ELR (cell line): ENCODE measurements at regions not wholly inside any gene's neighbourhood (a gene's known extent, or its start where the extent isn't known, plus 50 kb on each side); places are given as distances from the start of the nearest gene placed in this dataset.

ENCODE experiments used
- DNase-seq: peaks from one replicate; pipeline ENCODE4 v3.0.0-alpha.2; 2015; ENCODE audit warnings: low read depth

DNA sequence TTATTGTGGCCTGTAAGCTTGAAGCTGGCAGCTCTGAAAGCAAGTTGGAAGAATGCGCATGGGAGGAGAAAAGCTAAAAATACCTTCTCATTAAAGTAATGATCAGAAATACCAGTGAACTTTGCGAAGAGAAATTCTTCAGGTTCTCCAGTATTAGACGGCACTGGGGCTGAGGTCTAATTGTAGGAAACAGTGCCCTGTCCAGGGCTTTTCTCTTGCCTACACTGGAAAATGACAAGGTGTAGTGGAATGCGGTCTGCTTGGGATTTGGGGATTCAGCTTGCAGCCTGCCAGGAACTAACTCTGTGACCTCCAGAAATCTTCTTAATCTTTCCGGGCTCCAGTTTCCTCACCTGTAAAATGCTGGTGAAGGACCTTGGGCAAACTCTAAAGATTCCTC lies 53.3 kb upstream of the KCNJ16 start:
- no peak for DNase-seq

DNA sequence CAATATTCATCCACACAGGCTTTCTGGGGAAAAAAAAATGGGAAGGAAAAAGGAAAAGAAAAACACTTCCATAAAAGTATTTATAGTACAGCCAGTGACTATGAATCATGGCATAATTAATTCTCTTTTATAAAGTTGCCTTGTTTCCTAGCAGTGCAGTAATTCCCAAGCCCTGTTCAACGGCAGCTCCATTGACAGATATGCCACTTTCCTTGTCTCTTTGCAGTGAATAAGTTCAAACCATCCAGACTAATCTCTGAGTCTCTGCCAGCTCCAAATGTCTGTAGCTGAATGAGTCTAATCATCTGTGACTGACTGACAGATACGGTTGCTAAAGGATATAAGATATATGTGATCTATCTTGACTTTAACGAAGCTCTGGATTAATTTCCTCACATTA lies 52.9 kb upstream of the KCNJ16 start:
- DNase-seq: no peak

DNA sequence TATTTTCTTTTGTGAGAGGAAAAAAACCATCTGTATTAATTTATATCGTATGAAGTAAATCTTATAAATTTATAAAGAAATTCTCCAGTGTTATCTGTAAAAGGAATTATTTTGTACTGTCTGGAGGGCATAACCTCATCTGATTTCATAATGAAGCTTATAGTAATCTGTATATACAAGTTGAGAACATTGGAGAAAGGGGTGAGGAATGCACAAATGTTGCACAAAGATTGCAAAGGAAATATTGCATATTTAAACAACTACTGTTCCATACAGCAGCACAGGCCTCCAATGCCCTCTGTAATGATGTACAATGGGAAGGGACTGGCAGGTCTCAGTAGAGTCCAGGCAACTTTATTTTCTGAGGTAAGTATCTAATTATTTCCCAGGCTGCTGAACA lies 50.8 kb upstream of the KCNJ16 start:
- DNase-seq: no peak
